ENCODE measurements at regions not wholly inside any gene's neighbourhood (a gene's known extent, or its start where the extent isn't known, plus 50 kb on each side); places are given as distances from the start of the nearest gene placed in this dataset.
"Not testable (repeated sequence)": the region's sequence is repeated elsewhere in the genome, so short reads cannot be mapped to it uniquely, and the experiment has no call there.

DNA sequence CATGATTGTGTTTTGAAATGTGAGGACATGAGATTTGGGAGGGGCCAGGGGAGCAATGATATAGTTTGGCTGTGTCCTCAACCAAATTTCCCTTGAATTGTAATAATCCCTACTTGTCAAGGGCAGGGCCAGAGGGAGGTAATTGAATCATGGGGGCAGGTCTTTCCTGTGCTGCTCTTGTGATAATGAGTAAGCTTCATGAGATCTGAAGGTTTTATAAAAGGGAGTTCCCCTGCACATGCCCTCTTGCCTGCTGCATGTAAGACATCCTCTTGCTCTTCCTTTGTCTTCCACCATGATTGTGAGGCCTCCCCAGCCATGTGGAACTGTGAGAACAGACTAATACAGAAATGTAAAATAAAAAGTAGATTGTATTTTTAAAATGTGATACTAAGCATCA, 1294.9 kb downstream of the ADGRL3 start:
- POLR2A ChIA-PET (ENCODE audit: low non-redundant PET): no interaction called here
- BruUV-seq (replicated peaks): no TSS peak
- Histone ChIP-seq H3K27me3 (replicated peaks; ENCODE audit: insufficient read depth, low read depth, low read length, poor library complexity) (no peaks in the 10 kb centered on the region), H3K4me3 (ENCODE audit: low read depth, low read length, poor library complexity, severe bottlenecking) (no peak overlapping the region), H3K27ac (ENCODE audit: low read depth, low read length, poor library complexity, severe bottlenecking) (no peak overlapping the region), H3K4me1 (ENCODE audit: insufficient read depth, low read length, poor library complexity, severe bottlenecking) (no peaks in the 10 kb centered on the region), H3K36me3 (ENCODE audit: insufficient read depth, low read length, poor library complexity, severe bottlenecking) (no peaks in the 10 kb centered on the region), H3K9me3 (ENCODE audit: low read depth, low read length, poor library complexity, severe bottlenecking) (no peaks in the 10 kb centered on the region)
- CTCF ChIA-PET: no interaction called here
- intact Hi-C loops (cut with micrococcal nuclease; ENCODE audit: unreplicated experiment): no loop called here
- TF ChIP-seq, protein P1, sequence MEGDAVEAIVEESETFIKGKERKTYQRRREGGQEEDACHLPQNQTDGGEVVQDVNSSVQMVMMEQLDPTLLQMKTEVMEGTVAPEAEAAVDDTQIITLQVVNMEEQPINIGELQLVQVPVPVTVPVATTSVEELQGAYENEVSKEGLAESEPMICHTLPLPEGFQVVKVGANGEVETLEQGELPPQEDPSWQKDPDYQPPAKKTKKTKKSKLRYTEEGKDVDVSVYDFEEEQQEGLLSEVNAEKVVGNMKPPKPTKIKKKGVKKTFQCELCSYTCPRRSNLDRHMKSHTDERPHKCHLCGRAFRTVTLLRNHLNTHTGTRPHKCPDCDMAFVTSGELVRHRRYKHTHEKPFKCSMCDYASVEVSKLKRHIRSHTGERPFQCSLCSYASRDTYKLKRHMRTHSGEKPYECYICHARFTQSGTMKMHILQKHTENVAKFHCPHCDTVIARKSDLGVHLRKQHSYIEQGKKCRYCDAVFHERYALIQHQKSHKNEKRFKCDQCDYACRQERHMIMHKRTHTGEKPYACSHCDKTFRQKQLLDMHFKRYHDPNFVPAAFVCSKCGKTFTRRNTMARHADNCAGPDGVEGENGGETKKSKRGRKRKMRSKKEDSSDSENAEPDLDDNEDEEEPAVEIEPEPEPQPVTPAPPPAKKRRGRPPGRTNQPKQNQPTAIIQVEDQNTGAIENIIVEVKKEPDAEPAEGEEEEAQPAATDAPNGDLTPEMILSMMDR (conservative IDR thresholded peaks at IDR 0.05; ENCODE audit: low read depth, low read length): no peak
- TF ChIP-seq EZH2 (IDR thresholded peaks at IDR 0.05; ENCODE audit: borderline replicate concordance, low read depth, low read length, poor library complexity, severe bottlenecking): no peak
- no peak for DNase-seq (ENCODE audit: low spot score)

DNA sequence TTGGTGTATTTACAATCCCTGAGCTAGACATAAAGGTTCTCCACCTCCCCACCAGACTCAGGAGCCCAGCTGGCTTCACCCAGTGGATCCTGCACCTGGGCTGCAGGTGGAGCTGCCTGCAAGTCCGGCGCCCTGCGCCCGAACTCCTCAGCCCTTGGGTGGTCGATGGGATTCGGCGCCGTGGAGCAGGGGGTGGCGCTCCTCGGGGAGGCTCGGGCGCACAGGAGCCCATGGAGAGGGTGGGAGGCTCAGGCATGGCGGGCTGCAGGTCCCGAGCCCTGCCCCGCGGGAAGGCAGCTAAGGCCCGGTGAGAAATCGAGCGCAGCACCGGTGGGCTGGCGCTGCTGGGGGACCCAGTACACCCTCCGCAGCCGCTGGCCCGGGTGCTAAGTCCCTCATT, 1291.6 kb downstream of the ADGRL3 start:
- H3K27ac ChIP-seq (ENCODE audit: low read depth, low read length, poor library complexity, severe bottlenecking); BruUV-seq (replicated peaks); POLR2A ChIA-PET (ENCODE audit: low non-redundant PET); H3K4me1 ChIP-seq (ENCODE audit: insufficient read depth, low read length, poor library complexity, severe bottlenecking); H3K36me3 ChIP-seq (ENCODE audit: insufficient read depth, low read length, poor library complexity, severe bottlenecking); intact Hi-C loops (cut with micrococcal nuclease; ENCODE audit: unreplicated experiment); H3K9me3 ChIP-seq (ENCODE audit: low read depth, low read length, poor library complexity, severe bottlenecking); DNase-seq (ENCODE audit: low spot score); H3K27me3 ChIP-seq (replicated peaks; ENCODE audit: insufficient read depth, low read depth, low read length, poor library complexity); CTCF ChIA-PET; H3K4me3 ChIP-seq (ENCODE audit: low read depth, low read length, poor library complexity, severe bottlenecking): not testable (repeated sequence)

DNA sequence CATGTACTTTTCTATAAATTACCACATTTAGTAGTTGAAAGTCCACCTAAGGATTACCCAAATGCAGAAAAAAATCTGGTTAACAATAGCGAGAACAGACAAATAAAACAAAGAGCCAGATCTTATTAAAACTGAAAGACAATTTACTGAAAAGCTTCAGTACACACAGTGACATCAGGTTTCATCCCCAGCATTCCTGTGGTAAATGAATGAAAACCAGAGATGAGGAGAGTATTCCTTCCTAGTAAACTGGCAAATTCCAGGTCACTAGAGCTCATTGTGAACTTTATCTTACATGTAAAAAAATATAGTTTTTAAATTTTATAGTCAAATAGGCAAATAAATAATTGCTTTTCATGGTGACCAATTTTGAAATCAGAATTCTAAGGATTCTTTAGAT, 1290.5 kb downstream of the ADGRL3 start:
- H3K27ac ChIP-seq (ENCODE audit: low read depth, low read length, poor library complexity, severe bottlenecking): no peak overlapping the region
- no peak for DNase-seq (ENCODE audit: low spot score)
- TF ChIP-seq EZH2 (IDR thresholded peaks at IDR 0.05; ENCODE audit: borderline replicate concordance, low read depth, low read length, poor library complexity, severe bottlenecking): no peak
- TF ChIP-seq, protein P1 (conservative IDR thresholded peaks at IDR 0.05; ENCODE audit: low read depth, low read length): no peak
- CTCF ChIA-PET: no interaction called here
- no peaks in the 10 kb centered on the region for H3K36me3 ChIP-seq (ENCODE audit: insufficient read depth, low read length, poor library complexity, severe bottlenecking)
- POLR2A ChIA-PET (ENCODE audit: low non-redundant PET): no interaction called here
- no peaks in the 10 kb centered on the region for H3K27me3 ChIP-seq (replicated peaks; ENCODE audit: insufficient read depth, low read depth, low read length, poor library complexity)
- H3K9me3 ChIP-seq (ENCODE audit: low read depth, low read length, poor library complexity, severe bottlenecking): no peaks in the 10 kb centered on the region
- intact Hi-C loops (cut with micrococcal nuclease; ENCODE audit: unreplicated experiment): no loop called here
- BruUV-seq (replicated peaks): no TSS peak
- H3K4me1 ChIP-seq (ENCODE audit: insufficient read depth, low read length, poor library complexity, severe bottlenecking): no peaks in the 10 kb centered on the region
- H3K4me3 ChIP-seq (ENCODE audit: low read depth, low read length, poor library complexity, severe bottlenecking): no peak overlapping the region

DNA sequence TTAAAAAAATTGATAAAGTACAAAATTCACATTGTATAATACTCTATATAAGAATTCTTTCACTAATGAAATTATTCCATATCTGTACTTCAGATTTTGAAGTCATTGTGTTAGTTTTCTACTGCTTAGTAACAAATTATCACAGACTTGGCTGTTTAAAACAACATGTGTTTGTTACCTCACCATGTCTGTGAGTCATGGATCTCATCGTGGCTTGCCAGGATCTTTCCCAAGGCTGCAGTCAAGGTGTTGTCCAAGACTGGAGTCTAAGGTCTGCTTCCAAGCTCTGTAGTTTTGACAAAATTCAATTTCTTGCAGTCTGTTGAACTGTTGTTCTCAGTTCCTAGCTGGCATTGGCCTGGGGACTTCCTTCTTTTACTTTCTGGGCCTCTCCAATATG, 1286.9 kb downstream of the ADGRL3 start:
- H3K27ac ChIP-seq (ENCODE audit: low read depth, low read length, poor library complexity, severe bottlenecking): no peak overlapping the region
- TF ChIP-seq EZH2 (IDR thresholded peaks at IDR 0.05; ENCODE audit: borderline replicate concordance, low read depth, low read length, poor library complexity, severe bottlenecking): no peak
- TF ChIP-seq, protein P1 (conservative IDR thresholded peaks at IDR 0.05; ENCODE audit: low read depth, low read length): no peak
- POLR2A ChIA-PET (ENCODE audit: low non-redundant PET): no interaction called here
- BruUV-seq (replicated peaks): no TSS peak
- no peaks in the 10 kb centered on the region for H3K4me1 ChIP-seq (ENCODE audit: insufficient read depth, low read length, poor library complexity, severe bottlenecking)
- no peak for DNase-seq (ENCODE audit: low spot score)
- no peak overlapping the region for H3K4me3 ChIP-seq (ENCODE audit: low read depth, low read length, poor library complexity, severe bottlenecking)
- no peaks in the 10 kb centered on the region for H3K36me3 ChIP-seq (ENCODE audit: insufficient read depth, low read length, poor library complexity, severe bottlenecking)
- H3K27me3 ChIP-seq (replicated peaks; ENCODE audit: insufficient read depth, low read depth, low read length, poor library complexity): no peaks in the 10 kb centered on the region
- intact Hi-C loops (cut with micrococcal nuclease; ENCODE audit: unreplicated experiment): no loop called here
- CTCF ChIA-PET: no interaction called here
- H3K9me3 ChIP-seq (ENCODE audit: low read depth, low read length, poor library complexity, severe bottlenecking): no peaks in the 10 kb centered on the region

All from A673 (cell line).